Fibroblast of skin of scalp (primary cell): ENCODE measurements at regions not wholly inside any gene's neighbourhood (a gene's known extent, or its start where the extent isn't known, plus 50 kb on each side); places are given as distances from the start of the nearest gene placed in this dataset.
"Not testable (repeated sequence)": the region's sequence is repeated elsewhere in the genome, so short reads cannot be mapped to it uniquely, and the experiment has no call there.

Source experiments
- DNase-seq: peaks from one replicate; pipeline ENCODE4 v3.0.0-alpha.2; 2013

DNA sequence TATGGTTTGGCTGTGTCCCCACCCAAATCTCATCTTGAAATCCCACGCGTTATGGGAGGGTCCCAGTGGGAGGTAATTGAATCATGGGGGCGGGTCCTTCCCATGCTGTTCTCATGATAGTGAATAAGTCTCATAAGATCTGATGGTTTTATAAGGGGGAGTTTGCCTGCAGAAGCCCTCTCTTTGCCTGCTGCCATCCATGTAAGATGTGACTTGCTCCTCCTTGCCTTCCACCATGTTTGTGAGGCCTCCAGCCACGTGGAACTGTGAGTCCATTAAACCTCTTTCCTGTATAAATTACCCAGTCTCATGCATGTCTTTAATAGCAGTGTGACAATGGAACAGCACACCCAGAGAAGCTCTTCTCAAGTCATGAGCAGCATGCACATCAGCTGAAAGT is 119.1 kb upstream of the CARD11 start:
- DNase-seq: not testable (repeated sequence)

DNA sequence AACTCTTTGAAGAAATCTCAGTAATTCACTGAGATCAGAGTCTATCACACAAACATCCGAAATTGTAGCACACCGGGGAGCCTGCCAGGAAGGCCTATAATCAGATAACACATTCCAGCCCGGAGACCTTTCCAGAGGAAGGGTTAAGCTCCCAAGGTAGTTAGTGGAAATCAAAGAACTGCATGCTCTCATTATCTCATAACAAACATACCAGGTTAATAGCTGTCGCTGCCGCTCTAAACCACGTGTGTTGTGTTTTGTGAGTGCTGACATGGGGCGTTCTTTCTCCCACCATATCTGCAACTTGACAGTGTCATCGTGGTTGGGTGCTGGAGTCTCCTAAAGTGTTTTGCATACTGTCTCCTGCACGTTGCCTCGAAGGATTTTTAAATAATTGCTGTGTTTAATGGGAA is 120.7 kb upstream of the CARD11 start:
- DNase-seq: no peak

DNA sequence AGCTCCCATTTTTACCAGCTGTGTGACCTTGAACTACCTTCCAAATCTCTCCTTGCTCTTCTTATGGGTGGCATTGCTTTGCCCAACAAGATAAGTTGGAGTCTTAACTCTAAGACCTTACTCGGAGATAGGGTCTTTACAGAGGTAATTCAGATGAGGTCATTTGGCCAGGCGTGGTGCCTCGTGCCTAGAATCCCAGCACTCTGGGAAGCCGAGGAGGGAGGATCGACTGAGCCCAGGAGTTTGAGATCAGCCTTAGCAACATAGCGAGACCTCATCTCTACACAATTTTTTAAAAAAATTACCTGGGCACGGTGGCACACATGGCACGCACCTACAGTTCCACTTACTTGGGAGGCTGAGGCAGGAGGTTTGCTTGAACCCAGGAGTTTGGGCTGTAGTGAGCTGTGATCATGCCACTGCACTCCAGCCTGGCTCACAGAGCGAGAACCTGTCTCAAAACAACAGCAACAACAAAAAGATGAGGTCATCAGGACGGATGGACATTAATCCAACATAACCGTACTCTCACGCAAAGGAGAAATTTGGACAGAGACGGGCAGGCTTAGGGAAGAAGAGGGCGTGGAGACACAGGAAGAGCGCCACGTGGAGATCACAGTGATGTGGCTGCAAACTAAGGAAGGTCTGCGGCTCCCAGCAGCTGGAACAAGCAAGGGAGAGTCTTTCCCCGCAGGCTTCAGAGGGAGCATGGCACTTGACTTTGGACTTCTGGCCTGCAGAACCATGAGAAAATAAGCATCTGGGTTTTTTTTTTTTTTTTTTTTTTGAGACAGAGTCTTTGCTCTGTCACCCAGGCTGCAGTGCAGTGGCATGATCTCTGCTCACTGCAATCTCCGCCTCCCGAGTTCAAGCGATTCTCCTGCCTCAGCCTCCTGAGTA is 122.3 kb upstream of the CARD11 start:
- DNase-seq: no peak

DNA sequence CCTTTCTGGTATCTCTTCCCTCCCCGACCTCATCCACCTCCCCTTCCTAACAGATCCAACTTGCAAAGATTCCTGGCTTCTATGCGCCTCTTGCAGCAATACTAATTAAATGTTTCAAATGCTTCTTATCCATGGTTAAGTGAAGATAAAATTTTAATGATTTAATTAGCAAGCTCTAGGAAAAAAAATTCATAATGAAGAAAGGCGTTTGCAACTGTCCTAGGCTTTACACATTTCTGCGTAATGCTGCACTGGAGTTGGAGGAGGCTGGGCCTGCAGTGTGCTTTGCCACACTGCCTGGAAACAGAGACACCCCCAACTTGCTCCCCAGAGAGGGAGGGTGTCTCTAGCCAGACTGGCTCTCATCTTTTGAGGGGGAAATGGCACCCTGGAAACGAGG is 123.9 kb upstream of the CARD11 start:
- no peak for DNase-seq

DNA sequence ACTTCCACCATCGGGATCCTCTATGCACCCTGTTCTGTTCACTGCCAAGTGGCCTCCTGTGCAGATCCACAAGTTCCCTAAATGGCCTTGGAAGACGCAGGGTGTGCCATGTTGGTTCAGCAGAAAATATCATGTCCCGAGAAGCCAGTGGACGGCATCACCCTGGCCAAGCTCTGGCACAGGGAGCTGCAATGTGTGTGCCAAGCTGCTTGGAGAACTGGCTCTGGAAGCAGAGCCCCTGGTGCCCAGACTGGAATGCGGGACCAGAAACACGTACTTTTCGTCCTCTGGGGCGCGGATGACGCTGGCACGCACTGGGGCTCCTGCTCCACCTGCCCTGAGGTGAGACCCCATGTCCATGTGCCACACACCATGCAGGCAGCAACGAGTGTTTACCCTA is 124.7 kb upstream of the CARD11 start:
- DNase-seq: no peak

DNA sequence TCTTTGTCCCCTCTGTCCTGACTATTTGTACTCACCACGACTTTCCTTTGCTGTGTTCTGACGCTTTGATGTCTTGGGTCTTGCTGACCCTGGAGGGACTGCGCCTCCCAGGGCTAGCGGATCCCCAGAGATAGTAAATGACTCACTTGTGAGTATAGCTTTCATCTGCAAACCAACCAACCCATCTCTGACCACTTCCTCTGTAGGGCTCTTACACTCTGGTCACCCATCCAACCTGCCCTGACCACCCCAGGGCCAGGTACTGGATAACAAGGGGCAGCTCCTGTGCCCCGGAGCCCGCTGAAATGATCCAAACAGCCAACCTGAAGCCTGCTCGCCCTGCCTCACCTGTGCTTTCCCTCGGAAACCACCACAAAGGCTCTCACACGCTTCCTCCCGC is 125.2 kb upstream of the CARD11 start:
- no peak for DNase-seq

DNA sequence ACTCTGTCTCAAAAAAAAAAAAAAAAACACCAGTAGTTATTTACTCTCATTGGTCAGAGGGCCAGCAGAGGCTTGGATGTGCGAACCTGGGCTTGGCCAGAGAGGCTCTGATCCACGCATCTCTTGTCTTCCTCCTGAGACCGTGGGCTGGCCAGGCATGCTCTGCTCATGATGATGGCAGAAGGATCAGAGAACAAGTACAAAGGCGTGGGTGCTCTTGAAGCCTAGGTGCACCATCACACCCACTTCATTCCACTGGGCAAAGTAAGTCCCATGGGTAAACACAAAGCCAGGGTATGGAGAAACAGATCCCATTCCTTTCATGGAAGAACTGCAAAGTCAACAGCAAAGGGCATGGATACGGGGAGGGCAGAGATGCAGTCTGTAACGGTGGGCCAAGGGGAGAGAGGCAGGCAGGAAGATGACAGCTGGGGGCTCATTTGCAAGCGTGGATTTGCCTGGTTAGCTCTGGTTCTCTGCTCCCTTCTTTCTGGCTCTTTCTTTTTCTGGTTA is 128.2 kb upstream of the SDK1 start:
- DNase-seq: no peak

DNA sequence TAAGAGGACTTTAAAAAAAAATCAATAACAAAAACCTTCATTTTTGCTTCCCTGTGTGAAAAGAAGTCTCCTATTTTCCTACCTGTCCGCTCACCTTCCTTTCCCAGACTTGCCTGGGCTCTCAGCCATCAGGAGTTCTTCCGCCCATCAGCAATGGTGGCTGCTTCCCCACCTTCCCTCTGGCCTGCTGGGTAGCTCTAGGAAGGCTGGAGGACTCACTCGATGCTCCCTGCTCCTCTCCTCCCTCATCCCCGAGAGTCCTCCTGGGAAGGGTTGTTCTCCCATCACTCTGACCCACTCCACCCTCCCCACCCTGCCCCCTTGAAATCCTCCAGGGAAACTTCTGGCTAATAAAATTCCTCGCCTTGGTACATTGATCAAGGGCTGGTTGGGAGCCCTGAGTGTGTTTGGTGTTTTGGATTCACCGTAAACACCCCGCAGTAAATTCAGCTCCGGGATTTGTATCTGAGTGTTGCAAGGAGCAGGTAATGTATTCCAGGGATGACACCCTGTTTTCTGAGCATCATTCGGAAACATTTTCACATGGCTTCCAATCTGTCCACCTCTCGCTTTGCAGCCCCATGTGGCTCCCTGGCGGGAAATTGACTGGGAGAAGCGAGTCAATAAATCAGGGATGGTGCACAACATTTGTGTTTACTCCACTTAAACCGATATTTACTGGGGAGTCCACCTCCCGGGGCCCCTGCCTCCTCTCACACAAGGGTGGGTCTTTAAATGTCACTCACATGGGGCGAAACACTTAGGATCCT is 126.4 kb upstream of the SDK1 start:
- DNase-seq: no peak

DNA sequence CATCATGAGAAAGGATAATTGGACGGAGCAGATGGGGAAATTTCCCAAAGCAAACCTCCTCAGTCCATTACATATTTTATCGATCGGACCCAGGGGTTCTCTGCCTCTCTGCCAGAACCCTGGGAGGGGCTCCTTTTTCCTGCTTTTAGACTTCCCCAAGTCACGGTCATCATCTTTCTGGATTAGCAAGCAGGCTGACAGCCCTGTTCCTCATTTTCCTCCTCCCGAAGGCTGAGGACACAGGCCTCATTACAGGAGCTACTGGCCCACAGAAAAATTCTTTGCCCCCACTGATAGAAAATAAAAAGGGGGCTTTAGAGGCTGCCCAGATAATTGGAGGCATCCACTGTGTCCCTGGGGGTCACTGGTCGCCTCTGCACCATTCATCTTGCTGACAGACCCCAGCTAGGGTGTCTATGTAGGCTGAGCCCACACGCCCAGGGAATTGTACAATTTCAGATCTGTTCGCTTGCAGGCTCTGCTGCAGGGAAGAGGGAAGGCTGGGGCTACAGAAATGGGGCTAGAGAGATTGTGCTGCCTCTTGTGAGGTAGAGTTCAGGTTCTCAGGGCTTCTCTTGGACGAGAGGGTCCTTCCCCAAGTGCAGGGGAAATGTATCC is 125.7 kb upstream of the SDK1 start:
- no peak for DNase-seq

DNA sequence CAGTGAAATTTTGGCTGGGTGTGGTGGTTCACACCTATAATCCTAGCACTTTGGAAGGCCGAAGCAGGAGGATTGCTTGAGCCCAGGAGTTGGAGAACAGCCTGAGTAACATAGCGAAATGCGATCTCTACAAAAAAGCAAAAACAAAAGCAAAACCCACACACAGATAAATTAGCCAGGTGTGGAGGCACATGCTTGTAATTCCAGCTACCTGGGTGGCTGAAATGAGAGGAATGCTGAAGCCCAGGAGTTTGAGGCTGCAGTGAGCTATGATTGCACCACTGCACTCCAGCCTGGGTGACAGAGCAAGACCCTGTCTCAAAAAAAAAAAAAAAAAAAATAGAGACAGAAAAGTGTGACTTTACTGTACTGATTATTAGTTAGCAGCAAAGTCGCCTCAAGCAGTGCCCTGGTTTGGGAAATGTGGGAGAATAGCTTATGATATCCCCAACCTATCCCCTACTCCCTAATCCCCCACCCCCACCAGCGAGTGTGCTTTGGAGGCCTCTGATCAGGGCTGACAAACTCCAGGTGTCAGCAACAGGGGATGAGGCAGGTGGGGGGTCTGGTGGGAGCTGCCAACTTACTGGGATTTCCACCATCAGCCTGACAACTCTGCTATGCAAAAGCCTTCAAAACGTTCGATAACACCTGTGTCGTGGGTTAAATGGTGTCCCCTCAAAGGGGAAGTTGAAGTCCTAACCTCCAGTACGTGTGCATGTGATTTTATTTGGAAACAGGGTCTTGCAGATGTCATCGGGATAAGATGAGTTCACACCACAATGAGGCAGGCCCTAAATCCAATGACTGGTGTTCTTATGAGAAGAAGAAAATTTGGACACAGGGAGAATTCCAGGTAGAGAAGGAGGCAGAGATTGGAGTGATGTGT is 124.7 kb upstream of the SDK1 start:
- no peak for DNase-seq

DNA sequence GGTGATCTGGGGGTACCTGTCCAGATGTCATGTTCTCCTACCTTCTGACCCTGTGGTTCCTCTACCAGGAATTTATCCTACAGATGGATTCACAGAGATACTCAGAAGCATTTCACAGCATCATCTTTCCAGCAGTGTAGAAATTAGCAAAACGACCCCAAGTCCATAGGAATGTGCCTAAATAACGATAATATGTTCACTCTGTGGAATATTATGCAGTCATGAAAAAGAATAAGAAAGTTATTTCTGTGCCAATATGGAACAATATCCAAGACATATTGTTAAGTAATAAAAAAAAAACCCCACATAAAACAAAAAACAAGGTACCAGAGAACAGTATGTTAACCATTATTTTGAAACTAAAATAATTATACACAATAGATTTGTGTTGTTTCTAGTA is 123.8 kb upstream of the SDK1 start:
- DNase-seq: no peak

DNA sequence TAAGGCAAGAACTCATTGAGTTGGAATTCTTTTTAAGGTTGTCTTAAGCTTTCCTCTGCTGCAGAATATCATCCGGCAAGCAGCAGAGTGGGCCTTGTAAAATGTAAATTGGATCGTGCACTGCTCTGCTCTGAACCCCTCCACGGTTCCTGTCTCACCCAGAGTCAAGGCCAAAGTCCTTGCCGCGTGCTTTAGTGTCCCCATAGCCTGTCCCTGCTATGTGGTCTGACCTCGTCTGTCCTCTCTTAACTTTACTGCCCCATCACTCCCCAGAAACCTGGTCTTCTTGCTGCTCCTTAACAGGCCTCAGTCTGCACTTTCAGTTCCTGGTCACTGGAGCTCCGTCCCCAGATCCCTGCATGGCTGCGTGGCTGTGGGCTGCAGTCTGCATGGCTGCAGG is 121.6 kb upstream of the SDK1 start:
- no peak for DNase-seq

DNA sequence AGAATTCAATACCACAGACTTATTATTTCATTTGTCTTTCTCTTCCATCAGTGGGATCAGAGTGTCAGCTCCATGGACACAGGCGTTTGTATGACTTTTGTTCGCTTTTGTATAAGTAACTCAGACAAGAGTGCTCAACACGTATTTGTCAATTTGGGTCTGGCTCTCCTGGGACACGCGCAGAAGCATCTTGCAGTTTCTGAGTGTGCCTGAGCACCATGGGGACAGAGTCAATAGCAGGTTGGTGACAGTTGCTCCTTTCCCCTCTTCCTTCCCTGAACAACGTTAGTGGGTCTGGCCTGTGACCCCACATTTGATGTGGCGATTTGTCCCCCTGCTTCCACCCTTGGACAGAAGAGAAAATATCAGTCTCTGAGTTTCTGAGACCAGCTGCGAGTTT is 120.4 kb upstream of the SDK1 start:
- DNase-seq: no peak

DNA sequence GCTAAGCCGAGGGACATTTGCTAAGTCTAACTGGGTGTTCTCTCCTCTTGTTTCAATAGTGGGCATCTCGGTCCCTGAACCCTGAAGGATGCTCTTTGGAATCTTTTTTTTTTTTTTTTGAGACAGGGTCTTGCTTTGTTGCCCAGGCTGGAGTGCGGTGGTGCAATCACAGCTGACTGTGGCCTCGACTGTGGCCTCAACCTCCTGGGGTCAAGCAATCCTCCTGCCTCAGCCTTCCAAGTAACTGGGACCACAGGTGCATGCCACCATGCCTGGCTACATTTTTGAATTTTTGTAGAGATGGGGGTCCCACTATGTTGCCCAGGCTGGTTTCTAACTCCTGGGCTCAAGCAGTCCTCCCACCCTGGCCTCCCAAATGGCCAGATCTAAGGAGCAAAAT is 119.0 kb upstream of the SDK1 start:
- not testable (repeated sequence) for DNase-seq

DNA sequence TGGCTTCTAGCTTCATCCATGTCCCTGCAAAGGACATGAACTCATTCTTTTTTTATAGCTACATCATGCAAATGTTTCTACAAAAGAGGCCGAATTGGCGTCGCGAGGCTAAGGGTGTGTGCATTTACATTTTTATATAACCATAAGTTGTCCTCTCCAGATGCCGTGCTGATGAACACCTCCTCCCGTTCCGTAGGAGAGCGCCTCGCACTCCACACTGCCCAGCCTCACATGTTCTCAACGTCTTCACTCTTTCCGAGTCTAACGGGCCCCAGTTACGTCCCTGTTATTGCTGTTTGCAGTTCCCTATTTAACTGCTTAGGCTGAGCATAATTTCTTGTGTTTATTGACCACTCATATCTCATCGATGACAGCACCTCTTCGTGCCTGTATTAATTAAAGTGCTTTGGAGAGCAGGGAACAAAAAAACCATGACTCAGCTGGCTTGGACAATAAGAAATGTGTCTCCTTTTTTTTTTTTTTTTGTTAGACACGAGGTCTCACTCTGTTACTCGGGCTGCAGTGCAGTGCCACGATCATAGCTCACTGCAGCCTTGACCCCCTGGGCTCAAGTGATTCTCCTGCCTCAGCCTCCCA is 113.5 kb upstream of the SDK1 start:
- DNase-seq: no peak

DNA sequence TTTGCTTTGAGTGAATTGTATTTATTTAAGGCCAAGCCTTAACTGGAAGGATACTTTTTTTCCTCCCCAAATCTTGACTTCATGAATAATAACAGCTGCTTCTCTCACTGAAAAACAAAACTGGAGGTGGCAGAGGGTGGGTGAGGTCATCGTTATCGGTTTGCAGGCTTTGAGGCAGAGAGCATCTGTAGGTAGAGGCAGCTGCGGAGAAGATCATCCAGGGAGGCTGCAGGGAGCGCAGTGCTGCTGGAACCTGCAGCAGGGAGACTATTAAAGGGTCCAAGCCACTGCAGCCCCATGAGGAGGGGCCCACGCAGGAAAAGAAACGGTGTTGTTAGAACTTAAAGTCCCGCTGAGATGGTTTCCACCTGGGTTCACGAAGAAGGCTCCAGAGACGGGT is 112.1 kb upstream of the SDK1 start:
- no peak for DNase-seq

DNA sequence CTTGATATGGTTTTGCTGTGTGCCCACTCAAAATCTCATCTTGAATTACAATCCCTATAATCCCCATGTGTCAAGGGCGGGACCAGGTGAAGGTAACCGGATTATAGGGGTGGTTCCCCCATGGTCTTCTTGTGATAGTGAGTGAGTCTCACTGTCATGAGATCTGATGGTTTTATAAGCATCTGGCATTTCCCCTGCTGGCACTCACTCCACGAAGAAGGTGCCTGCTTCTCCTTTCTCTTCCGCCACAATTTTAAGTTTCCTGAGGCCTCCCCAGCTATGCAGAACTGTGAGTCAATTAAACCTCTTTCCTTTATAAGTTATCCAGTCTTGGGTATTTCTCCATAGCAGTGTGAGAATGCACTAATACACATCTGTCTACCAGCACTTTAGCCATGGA is 109.5 kb upstream of the SDK1 start:
- DNase-seq: no peak

DNA sequence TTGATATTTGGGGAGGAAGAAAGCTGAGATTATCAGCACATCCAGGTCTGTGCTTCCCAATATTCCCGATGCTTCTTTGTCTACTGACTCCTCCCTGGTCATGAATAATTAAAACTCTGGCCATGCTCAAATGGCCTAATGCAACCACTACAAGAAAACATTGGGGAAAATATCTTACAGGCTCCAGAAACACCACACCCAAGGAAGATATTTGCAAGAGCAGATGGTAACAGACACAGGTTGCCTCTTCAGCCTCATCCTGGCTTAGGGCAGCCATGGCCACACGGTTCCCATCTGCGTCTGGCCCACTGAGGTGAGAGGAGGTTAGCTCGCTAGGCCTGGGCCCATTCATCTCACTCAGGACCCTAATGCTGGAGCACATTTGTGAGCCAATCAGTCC is 108.4 kb upstream of the SDK1 start:
- no peak for DNase-seq

DNA sequence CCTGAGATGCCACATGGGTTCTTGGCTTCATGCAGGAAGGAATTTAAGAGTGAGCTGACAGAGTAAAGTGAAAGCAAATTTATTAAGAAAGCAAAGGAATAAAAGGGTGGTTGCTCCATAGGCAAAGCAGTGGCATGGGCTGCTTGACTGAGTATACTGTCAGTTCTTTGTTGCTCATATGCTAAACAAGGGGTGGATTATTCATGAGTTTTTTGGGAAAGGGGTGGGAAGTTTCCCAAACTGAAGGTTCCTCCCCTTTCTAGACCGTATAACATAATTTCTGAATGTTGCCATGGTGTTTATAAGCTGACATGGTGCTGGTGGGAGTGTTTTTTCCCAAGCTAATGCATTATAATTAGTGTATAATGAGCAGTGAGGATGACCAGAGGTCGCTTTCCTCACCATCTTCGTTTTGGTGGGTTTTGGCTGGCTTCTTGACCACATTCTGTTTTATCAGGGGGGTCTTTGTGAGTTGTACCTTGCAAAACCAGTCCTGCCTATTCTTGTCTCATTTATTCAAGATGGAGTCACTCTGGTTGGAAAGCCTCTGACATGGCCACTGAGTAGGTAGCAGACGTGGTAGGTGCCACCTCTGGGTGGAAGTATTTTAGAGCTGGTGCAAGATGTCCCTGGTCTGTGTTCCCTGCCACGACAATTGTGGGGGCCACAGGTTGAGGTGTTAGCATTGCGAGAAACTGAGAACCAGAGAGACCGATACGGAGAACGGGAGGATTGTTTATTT is 107.5 kb upstream of the SDK1 start:
- no peak for DNase-seq

DNA sequence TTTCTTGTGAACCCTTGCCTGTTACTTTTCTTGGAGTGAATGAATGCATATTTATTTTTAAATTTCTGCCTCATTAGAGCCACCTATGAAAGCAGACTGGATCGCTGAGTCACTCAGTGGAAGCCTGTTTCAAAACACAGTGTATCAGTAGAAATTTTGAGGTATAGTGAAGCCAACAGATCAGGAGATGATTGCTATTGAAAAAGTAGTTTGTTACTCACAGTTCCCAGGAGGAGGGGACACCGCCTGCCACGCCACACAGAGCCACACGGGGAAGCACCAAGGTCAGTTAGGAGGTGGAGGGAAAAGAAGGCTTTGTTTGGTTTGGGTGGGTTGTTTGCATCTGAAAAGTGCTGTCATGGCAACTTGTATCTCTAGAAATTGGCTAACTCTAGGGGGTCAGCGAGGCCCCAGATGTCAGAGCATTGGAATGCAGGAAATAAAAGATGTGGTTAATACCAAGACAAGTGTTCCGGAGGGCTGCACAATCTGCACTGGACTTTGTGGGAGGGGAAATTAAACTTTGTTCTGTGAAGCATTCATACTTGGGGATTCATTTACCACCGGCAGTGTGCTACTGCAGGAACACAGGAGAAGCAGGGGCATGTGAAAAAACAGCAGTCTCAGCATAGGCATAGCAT is 106.4 kb upstream of the SDK1 start:
- DNase-seq: peak; percentile 76

DNA sequence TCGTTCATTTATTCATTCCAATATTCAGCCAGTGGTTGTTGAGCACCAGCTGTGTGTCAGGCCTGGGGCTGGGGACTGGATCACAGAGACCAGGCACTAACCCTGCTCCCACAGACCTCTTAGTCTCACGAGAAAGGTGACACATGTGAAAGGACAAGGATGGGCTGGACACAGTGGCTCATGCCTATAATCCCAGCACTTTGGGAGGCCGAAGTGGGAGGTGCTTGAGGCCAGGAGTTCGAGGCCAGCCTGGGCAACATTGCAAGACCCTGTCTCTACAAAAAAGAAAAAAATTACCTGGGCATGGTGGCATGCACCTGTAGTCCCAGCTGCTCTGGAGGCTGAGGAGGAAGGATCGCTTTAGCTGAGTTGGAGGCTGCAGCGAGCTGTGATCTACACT is 105.9 kb upstream of the SDK1 start:
- DNase-seq: no peak
